OCI-LY3 (cell line): ENCODE measurements at regions not wholly inside any gene's neighbourhood (a gene's known extent, or its start where the extent isn't known, plus 50 kb on each side); places are given as distances from the start of the nearest gene placed in this dataset.

ENCODE experiments used
- H2AFZ ChIP-seq: fragments of 200-600, 300-600 bp; shearing (Covaris generic); 2 replicates; pipeline ENCODE4 v1.6.0; 2014; ENCODE audit warnings: antibody characterized with exemption, low read depth, low read length
- H3K27ac ChIP-seq: fragments of 200-600, 300-600 bp; sonication (generic); 2 replicates; pipeline ENCODE4 v1.5.1; 2014; ENCODE audit warnings: mild to moderate bottlenecking, low read length, moderate library complexity, mixed read lengths
- H3K27me3 ChIP-seq: fragments of 200-600, 300-600 bp; sonication (generic); 2 replicates; pipeline ENCODE4 v1.6.1; 2014; ENCODE audit warnings: low read depth, low read length, mixed read lengths
- H3K36me3 ChIP-seq: fragments of 200-600, 300-600 bp; sonication (generic); replicated peaks from 2 replicates; pipeline ENCODE3; 2014; ENCODE audit warnings: low read depth, low read length, mixed read lengths
- H3K4me1 ChIP-seq: fragments of 300-600, 200-600 bp; sonication (generic); 2 replicates; pipeline ENCODE4 v1.6.1; 2014; ENCODE audit warnings: low read length, mixed read lengths
- H3K4me2 ChIP-seq: fragments of 200-600, 300-600 bp; sonication (generic); 2 replicates; pipeline ENCODE4 v1.6.1; 2014; ENCODE audit warnings: low read length, mixed read lengths
- H3K4me3 ChIP-seq: fragments of 300-600, 200-600 bp; sonication (generic); 2 replicates; pipeline ENCODE4 v1.5.1; 2014; ENCODE audit warnings: antibody characterized with exemption, mild to moderate bottlenecking, low read length, moderate library complexity
- H3K79me2 ChIP-seq: fragments of 300-600, 200-600 bp; shearing (Covaris generic); 2 replicates; pipeline ENCODE4 v1.6.1; 2014; ENCODE audit warnings: mild to moderate bottlenecking, low read length, mixed read lengths
- H3K9ac ChIP-seq: fragments of 300-600, 200-600 bp; shearing (Covaris generic); 2 replicates; pipeline ENCODE4 v1.6.0; 2014; ENCODE audit warnings: mild to moderate bottlenecking, low read length, moderate library complexity
- H3K9me3 ChIP-seq: fragments of 200-600, 300-600 bp; shearing (Covaris generic); 2 replicates; pipeline ENCODE4 v1.6.1; 2014; ENCODE audit warnings: low read length, mixed read lengths; ENCODE audit not compliant: insufficient read depth
- H4K20me1 ChIP-seq: fragments of 200-600, 300-600 bp; sonication (generic); 2 replicates; pipeline ENCODE4 v1.6.1; 2016; ENCODE audit warnings: low read length, mixed read lengths; ENCODE audit not compliant: insufficient read depth
- CTCF ChIP-seq: fragments of 200-600, 300-600 bp; sonication (generic); IDR thresholded peaks from 2 replicates; pipeline ENCODE4 v1.5.1; 2014; ENCODE audit warnings: antibody characterized with exemption, low read length, low read depth
- EZH2phosphoT487 ChIP-seq: fragments of 200-600 bp; shearing (Covaris generic); IDR thresholded peaks from 2 replicates; pipeline ENCODE4 v1.6.1; 2018; ENCODE audit warnings: antibody characterized with exemption, mixed run types, low read depth

- H3K36me3 ChIP-seq: no peaks in the 10 kb centered on the region
- no peaks in the 10 kb centered on the region for H3K27me3 ChIP-seq
- no peak overlapping the region for H3K27ac ChIP-seq
- no peaks in the 10 kb centered on the region for H3K4me1 ChIP-seq
- no peaks in the 10 kb centered on the region for H3K9me3 ChIP-seq
- H3K4me2 ChIP-seq: no peak overlapping the region
- H3K9ac ChIP-seq: no peak overlapping the region
- H2AFZ ChIP-seq: no peak overlapping the region
- H3K79me2 ChIP-seq: no peaks in the 10 kb centered on the region
- H4K20me1 ChIP-seq: no peaks in the 10 kb centered on the region
- no peak for TF ChIP-seq CTCF
- no peak for TF ChIP-seq EZH2phosphoT487
- no peak overlapping the region for H3K4me3 ChIP-seq
These were observed 161.8 kb upstream of the ASCC3 start for GRCh38 chr6:101042966-101043365.

- H3K36me3 ChIP-seq: no peaks in the 10 kb centered on the region
- H3K27me3 ChIP-seq: no peaks in the 10 kb centered on the region
- TF ChIP-seq EZH2phosphoT487 (no peak), CTCF (no peak)
- no peak overlapping the region for H3K4me3 ChIP-seq
- H3K9ac ChIP-seq: no peak overlapping the region
- no peak overlapping the region for H2AFZ ChIP-seq
- H3K9me3 ChIP-seq: no peaks in the 10 kb centered on the region
- no peaks in the 10 kb centered on the region for H4K20me1 ChIP-seq
- H3K79me2 ChIP-seq: no peaks in the 10 kb centered on the region
- no peaks in the 10 kb centered on the region for H3K4me1 ChIP-seq
- no peak overlapping the region for H3K27ac ChIP-seq
- H3K4me2 ChIP-seq: no peak overlapping the region
These were observed 177.2 kb upstream of the ASCC3 start for GRCh38 chr6:101058296-101058695.

- Histone ChIP-seq H3K79me2 (no peaks in the 10 kb centered on the region), H3K27ac (no peak overlapping the region), H3K9ac (no peak overlapping the region), H3K9me3 (no peaks in the 10 kb centered on the region), H3K4me1 (no peaks in the 10 kb centered on the region), H2AFZ (no peak overlapping the region), H3K36me3 (no peaks in the 10 kb centered on the region), H3K27me3 (no peaks in the 10 kb centered on the region), H4K20me1 (no peaks in the 10 kb centered on the region), H3K4me3 (no peak overlapping the region), H3K4me2 (no peak overlapping the region)
- TF ChIP-seq EZH2phosphoT487 (no peak), CTCF (no peak)
These were observed 185.4 kb upstream of the ASCC3 start for GRCh38 chr6:101066481-101066880.

GRCh38 chr6:101069191-101069795, 188.2 kb upstream of the ASCC3 start:
- Histone ChIP-seq H3K4me1 (no peaks in the 10 kb centered on the region), H2AFZ (no peak overlapping the region), H3K9me3 (no peaks in the 10 kb centered on the region), H3K79me2 (no peaks in the 10 kb centered on the region), H4K20me1 (no peaks in the 10 kb centered on the region), H3K9ac (no peak overlapping the region), H3K36me3 (no peaks in the 10 kb centered on the region), H3K4me2 (no peak overlapping the region), H3K27ac (no peak overlapping the region), H3K4me3 (no peak overlapping the region), H3K27me3 (no peaks in the 10 kb centered on the region)
- no peak for TF ChIP-seq EZH2phosphoT487
- TF ChIP-seq CTCF: no peak
